ENCODE measurements at regions not wholly inside any gene's neighbourhood (a gene's known extent, or its start where the extent isn't known, plus 50 kb on each side); places are given as distances from the start of the nearest gene placed in this dataset.

DNA sequence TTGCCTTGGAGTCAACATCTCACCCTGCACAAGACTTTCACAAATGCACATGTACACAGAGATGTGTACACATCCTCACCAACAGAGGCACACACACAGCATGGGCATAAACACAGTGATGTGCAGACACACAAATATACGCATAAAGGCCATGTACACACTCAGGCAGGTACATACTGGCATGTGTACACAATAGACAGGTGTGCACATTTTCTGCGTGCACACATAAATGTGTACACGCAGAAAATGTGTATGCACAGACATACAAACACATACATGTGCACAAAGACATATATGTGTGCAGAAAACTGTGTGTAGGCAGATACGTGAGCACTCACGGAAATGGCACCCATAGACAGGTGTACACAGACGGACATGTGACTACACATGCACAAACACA lies 85.3 kb upstream of the ZBTB40 start:
- Histone ChIP-seq H3K27ac (ENCODE audit: low read depth, low read length) (no peak overlapping the region), H3K4me1 (ENCODE audit: control insufficient read depth, insufficient read depth, low read length) (no peaks in the 10 kb centered on the region), H3K9ac (ENCODE audit: low read depth, low read length) (no peak overlapping the region), H3K36me3 (ENCODE audit: control insufficient read depth, insufficient read depth, low read length) (no peaks in the 10 kb centered on the region), H3K27me3 (ENCODE audit: control insufficient read depth, insufficient read depth, low read length) (no peaks in the 10 kb centered on the region), H3K4me3 (ENCODE audit: low read depth, low read length) (no peak overlapping the region), H3K9me3 (ENCODE audit: control insufficient read depth, insufficient read depth, low read length) (no peaks in the 10 kb centered on the region)

DNA sequence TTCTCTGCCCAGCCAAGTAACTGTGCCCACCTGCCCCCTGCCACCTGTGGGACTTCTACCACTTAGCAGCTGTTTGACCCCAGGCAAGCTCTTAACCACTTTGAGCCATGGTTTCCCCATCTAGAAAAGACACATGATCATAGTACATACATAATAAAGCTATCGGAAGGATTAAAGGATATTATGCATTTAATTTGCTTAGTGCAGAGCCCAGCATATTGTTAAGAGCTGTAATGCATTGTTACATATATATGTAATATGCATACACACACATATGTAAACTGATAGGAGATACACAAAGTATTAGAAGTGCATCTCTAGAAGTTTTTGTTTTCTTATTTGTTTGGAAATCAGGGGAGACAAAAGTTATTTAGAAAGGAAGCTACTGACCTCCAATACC lies 83.5 kb upstream of the ZBTB40 start:
- no peak overlapping the region for H3K4me3 ChIP-seq (ENCODE audit: low read depth, low read length)
- no peak overlapping the region for H3K9ac ChIP-seq (ENCODE audit: low read depth, low read length)
- H3K9me3 ChIP-seq (ENCODE audit: control insufficient read depth, insufficient read depth, low read length) = no peaks in the 10 kb centered on the region
- H3K4me1 ChIP-seq (ENCODE audit: control insufficient read depth, insufficient read depth, low read length) = no peaks in the 10 kb centered on the region
- H3K27ac ChIP-seq (ENCODE audit: low read depth, low read length) = no peak overlapping the region
- no peaks in the 10 kb centered on the region for H3K36me3 ChIP-seq (ENCODE audit: control insufficient read depth, insufficient read depth, low read length)
- H3K27me3 ChIP-seq (ENCODE audit: control insufficient read depth, insufficient read depth, low read length) = no peaks in the 10 kb centered on the region

- H3K4me1 ChIP-seq (ENCODE audit: control insufficient read depth, insufficient read depth, low read length) = no peaks in the 10 kb centered on the region
- H3K36me3 ChIP-seq (ENCODE audit: control insufficient read depth, insufficient read depth, low read length) = no peaks in the 10 kb centered on the region
- no peaks in the 10 kb centered on the region for H3K27me3 ChIP-seq (ENCODE audit: control insufficient read depth, insufficient read depth, low read length)
- H3K9me3 ChIP-seq (ENCODE audit: control insufficient read depth, insufficient read depth, low read length) = no peaks in the 10 kb centered on the region
- no peak overlapping the region for H3K27ac ChIP-seq (ENCODE audit: low read depth, low read length)
- H3K4me3 ChIP-seq (ENCODE audit: low read depth, low read length) = no peak overlapping the region
- no peak overlapping the region for H3K9ac ChIP-seq (ENCODE audit: low read depth, low read length)
These were observed 82.1 kb upstream of the ZBTB40 start for GRCh38 chr1:22369294-22370189.

DNA sequence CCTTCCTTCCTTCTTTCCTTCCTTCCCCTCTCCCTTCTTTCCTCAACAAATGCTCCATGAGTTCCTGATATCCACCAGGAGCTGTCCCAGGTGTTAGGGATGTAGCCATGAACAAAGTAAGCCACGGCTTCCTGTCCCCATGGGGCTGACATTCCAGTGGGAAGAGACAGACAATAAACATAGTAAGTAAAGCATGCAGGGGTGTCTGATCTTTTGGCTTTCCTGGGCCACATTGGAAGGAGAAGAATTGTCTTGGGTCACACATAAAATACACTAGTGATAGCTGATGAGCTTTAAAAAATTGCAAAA lies 81.5 kb upstream of the ZBTB40 start:
- Histone ChIP-seq H3K27me3 (ENCODE audit: control insufficient read depth, insufficient read depth, low read length) (no peaks in the 10 kb centered on the region), H3K9me3 (ENCODE audit: control insufficient read depth, insufficient read depth, low read length) (no peaks in the 10 kb centered on the region), H3K27ac (ENCODE audit: low read depth, low read length) (no peak overlapping the region)

GRCh38 chr1:22371408-22371807 lies 80.2 kb upstream of the ZBTB40 start:
- Histone ChIP-seq H3K36me3 (ENCODE audit: control insufficient read depth, insufficient read depth, low read length) (no peaks in the 10 kb centered on the region), H3K27me3 (ENCODE audit: control insufficient read depth, insufficient read depth, low read length) (no peaks in the 10 kb centered on the region), H3K4me3 (ENCODE audit: low read depth, low read length) (no peak overlapping the region), H3K9me3 (ENCODE audit: control insufficient read depth, insufficient read depth, low read length) (no peaks in the 10 kb centered on the region), H3K27ac (ENCODE audit: low read depth, low read length) (no peak overlapping the region), H3K4me1 (ENCODE audit: control insufficient read depth, insufficient read depth, low read length) (peaks cover 4% of the 10 kb centered on the region; the same call in 1 of the 2 replicates), H3K9ac (ENCODE audit: low read depth, low read length) (no peak overlapping the region)

More for the DNA sequence above, 81.5 kb upstream of the ZBTB40 start:
- Histone ChIP-seq H3K4me3 (ENCODE audit: low read depth, low read length) (no peak overlapping the region), H3K4me1 (ENCODE audit: control insufficient read depth, insufficient read depth, low read length) (no peaks in the 10 kb centered on the region), H3K9ac (ENCODE audit: low read depth, low read length) (no peak overlapping the region), H3K36me3 (ENCODE audit: control insufficient read depth, insufficient read depth, low read length) (no peaks in the 10 kb centered on the region)

- Histone ChIP-seq H3K9ac (ENCODE audit: low read depth, low read length) (no peak overlapping the region), H3K4me1 (ENCODE audit: control insufficient read depth, insufficient read depth, low read length) (peaks cover 7% of the 10 kb centered on the region; the same call in 1 of the 2 replicates), H3K27ac (ENCODE audit: low read depth, low read length) (no peak overlapping the region), H3K4me3 (ENCODE audit: low read depth, low read length) (no peak overlapping the region), H3K9me3 (ENCODE audit: control insufficient read depth, insufficient read depth, low read length) (no peaks in the 10 kb centered on the region), H3K27me3 (ENCODE audit: control insufficient read depth, insufficient read depth, low read length) (no peaks in the 10 kb centered on the region), H3K36me3 (ENCODE audit: control insufficient read depth, insufficient read depth, low read length) (no peaks in the 10 kb centered on the region)
These were observed 78.4 kb upstream of the ZBTB40 start for GRCh38 chr1:22373252-22373651.

DNA sequence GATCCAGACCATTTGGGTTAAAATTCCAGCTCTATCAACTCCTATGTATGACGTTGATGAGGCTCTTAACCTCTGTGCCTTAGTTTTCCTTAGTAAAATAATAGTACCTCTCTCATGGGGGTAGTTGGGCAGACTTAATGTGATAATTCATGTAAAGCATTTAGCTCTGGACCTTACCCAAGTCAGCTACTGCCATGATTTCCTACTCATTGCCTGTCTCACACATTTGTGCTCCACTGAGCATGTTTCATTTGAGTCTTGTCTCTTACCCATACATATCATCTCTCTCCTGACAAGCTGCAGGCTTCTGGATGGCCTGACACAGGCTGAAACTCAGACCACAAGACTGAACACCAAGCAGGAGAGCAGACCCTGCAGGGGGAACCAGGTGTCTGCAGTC lies 77.7 kb upstream of the ZBTB40 start:
- no peak overlapping the region for H3K27ac ChIP-seq (ENCODE audit: low read depth, low read length)
- no peak overlapping the region for H3K4me3 ChIP-seq (ENCODE audit: low read depth, low read length)
- no peaks in the 10 kb centered on the region for H3K36me3 ChIP-seq (ENCODE audit: control insufficient read depth, insufficient read depth, low read length)
- H3K9ac ChIP-seq (ENCODE audit: low read depth, low read length) = no peak overlapping the region
- no peaks in the 10 kb centered on the region for H3K27me3 ChIP-seq (ENCODE audit: control insufficient read depth, insufficient read depth, low read length)
- H3K9me3 ChIP-seq (ENCODE audit: control insufficient read depth, insufficient read depth, low read length) = no peaks in the 10 kb centered on the region
- peaks cover 7% of the 10 kb centered on the region; the same call in 1 of the 2 replicates for H3K4me1 ChIP-seq (ENCODE audit: control insufficient read depth, insufficient read depth, low read length)

GRCh38 chr1:22375601-22376000 lies 76.0 kb upstream of the ZBTB40 start:
- Histone ChIP-seq H3K9me3 (ENCODE audit: control insufficient read depth, insufficient read depth, low read length) (no peaks in the 10 kb centered on the region), H3K9ac (ENCODE audit: low read depth, low read length) (no peak overlapping the region), H3K27ac (ENCODE audit: low read depth, low read length) (no peak overlapping the region), H3K27me3 (ENCODE audit: control insufficient read depth, insufficient read depth, low read length) (no peaks in the 10 kb centered on the region), H3K36me3 (ENCODE audit: control insufficient read depth, insufficient read depth, low read length) (no peaks in the 10 kb centered on the region), H3K4me3 (ENCODE audit: low read depth, low read length) (no peak overlapping the region), H3K4me1 (ENCODE audit: control insufficient read depth, insufficient read depth, low read length) (peaks cover 7% of the 10 kb centered on the region)

- no peak overlapping the region for H3K4me3 ChIP-seq (ENCODE audit: low read depth, low read length)
- H3K27me3 ChIP-seq (ENCODE audit: control insufficient read depth, insufficient read depth, low read length) = no peaks in the 10 kb centered on the region
- H3K4me1 ChIP-seq (ENCODE audit: control insufficient read depth, insufficient read depth, low read length) = peaks cover 7% of the 10 kb centered on the region
- H3K9ac ChIP-seq (ENCODE audit: low read depth, low read length) = no peak overlapping the region
- no peak overlapping the region for H3K27ac ChIP-seq (ENCODE audit: low read depth, low read length)
- no peaks in the 10 kb centered on the region for H3K36me3 ChIP-seq (ENCODE audit: control insufficient read depth, insufficient read depth, low read length)
- H3K9me3 ChIP-seq (ENCODE audit: control insufficient read depth, insufficient read depth, low read length) = no peaks in the 10 kb centered on the region
These were observed 75.7 kb upstream of the ZBTB40 start for GRCh38 chr1:22376001-22376400.

GRCh38 chr1:22376546-22376945 lies 75.1 kb upstream of the ZBTB40 start:
- Histone ChIP-seq H3K9ac (ENCODE audit: low read depth, low read length) (no peak overlapping the region), H3K36me3 (ENCODE audit: control insufficient read depth, insufficient read depth, low read length) (no peaks in the 10 kb centered on the region), H3K9me3 (ENCODE audit: control insufficient read depth, insufficient read depth, low read length) (no peaks in the 10 kb centered on the region), H3K27me3 (ENCODE audit: control insufficient read depth, insufficient read depth, low read length) (no peaks in the 10 kb centered on the region), H3K4me1 (ENCODE audit: control insufficient read depth, insufficient read depth, low read length) (peaks cover 7% of the 10 kb centered on the region), H3K4me3 (ENCODE audit: low read depth, low read length) (no peak overlapping the region), H3K27ac (ENCODE audit: low read depth, low read length) (no peak overlapping the region)

- no peaks in the 10 kb centered on the region for H3K9me3 ChIP-seq (ENCODE audit: control insufficient read depth, insufficient read depth, low read length)
- peaks cover 7% of the 10 kb centered on the region for H3K4me1 ChIP-seq (ENCODE audit: control insufficient read depth, insufficient read depth, low read length)
- no peak overlapping the region for H3K27ac ChIP-seq (ENCODE audit: low read depth, low read length)
- no peak overlapping the region for H3K9ac ChIP-seq (ENCODE audit: low read depth, low read length)
- no peak overlapping the region for H3K4me3 ChIP-seq (ENCODE audit: low read depth, low read length)
- no peaks in the 10 kb centered on the region for H3K36me3 ChIP-seq (ENCODE audit: control insufficient read depth, insufficient read depth, low read length)
- no peaks in the 10 kb centered on the region for H3K27me3 ChIP-seq (ENCODE audit: control insufficient read depth, insufficient read depth, low read length)
These were observed 74.7 kb upstream of the ZBTB40 start for GRCh38 chr1:22376976-22377375.

All from HUES48 (cell line).